ENCODE measurements at regions not wholly inside any gene's neighbourhood (a gene's known extent, or its start where the extent isn't known, plus 50 kb on each side); places are given as distances from the start of the nearest gene placed in this dataset.

DNA sequence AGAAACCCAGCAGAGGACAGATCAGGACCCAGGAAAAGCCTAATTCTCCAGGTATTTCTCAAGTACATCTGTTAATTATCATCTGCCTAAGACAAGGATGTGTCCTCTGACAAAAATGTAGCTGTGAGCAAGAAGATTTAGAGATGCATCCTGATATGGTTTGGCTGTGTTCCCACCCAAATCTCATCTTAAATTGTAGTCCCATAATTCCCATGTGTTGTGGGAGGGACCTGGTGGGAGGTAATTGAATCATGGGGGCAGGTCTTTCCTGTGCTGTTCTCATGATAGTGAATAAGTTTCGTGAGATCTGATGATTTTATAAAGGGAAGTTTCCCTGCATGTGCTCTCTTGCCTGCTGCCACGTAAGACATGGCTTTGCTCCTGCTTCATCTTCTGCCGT, 381.8 kb downstream of the BUD13 start:
- H3K4me3 ChIP-seq (replicated peaks; ENCODE audit: low read depth, low read length): no peak overlapping the region
- TF ChIP-seq CTCF (IDR thresholded peaks at IDR 0.05; ENCODE audit: insufficient read depth, low read length, poor library complexity, severe bottlenecking): no peak
- no peaks in the 10 kb centered on the region; the same call in 1 of the 2 replicates for H3K27me3 ChIP-seq (replicated peaks; ENCODE audit: control insufficient read depth, insufficient read depth, low read length)
- H3K36me3 ChIP-seq (ENCODE audit: control insufficient read depth, insufficient read depth, low read length): no peaks in the 10 kb centered on the region
- DNase-seq (ENCODE audit: extremely low read depth, insufficient read length): no peak

DNA sequence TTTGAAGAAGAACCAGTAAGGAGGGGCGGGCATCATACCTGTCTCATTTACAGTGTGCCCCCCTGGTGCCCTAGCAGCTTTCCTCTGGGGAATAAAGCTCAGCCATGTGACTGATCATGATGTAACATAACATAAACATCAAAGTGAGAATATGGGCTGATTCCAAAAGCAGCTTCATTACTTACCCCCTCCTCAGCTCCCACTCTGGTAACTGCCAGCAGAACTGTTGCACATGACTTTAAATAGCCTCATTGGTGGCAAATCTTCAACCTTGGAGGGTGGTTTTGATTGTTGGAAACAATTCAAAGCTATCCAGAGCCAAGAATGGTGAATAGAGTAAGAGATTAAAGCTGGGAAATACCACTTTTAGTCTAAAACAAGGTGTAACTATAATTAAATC, 384.6 kb downstream of the BUD13 start:
- Histone ChIP-seq H3K4me3 (replicated peaks; ENCODE audit: low read depth, low read length) (no peak overlapping the region), H3K36me3 (ENCODE audit: control insufficient read depth, insufficient read depth, low read length) (no peaks in the 10 kb centered on the region), H3K27me3 (replicated peaks; ENCODE audit: control insufficient read depth, insufficient read depth, low read length) (no peaks in the 10 kb centered on the region; the same call in 1 of the 2 replicates)
- no peak for DNase-seq (ENCODE audit: extremely low read depth, insufficient read length)
- no peak for TF ChIP-seq CTCF (IDR thresholded peaks at IDR 0.05; ENCODE audit: insufficient read depth, low read length, poor library complexity, severe bottlenecking)

GRCh38 chr11:116387641-116388040, 385.1 kb downstream of the BUD13 start:
- H3K4me3 ChIP-seq (replicated peaks; ENCODE audit: low read depth, low read length): no peak overlapping the region
- H3K36me3 ChIP-seq (ENCODE audit: control insufficient read depth, insufficient read depth, low read length): no peaks in the 10 kb centered on the region
- no peak for DNase-seq (ENCODE audit: extremely low read depth, insufficient read length)
- H3K27me3 ChIP-seq (replicated peaks; ENCODE audit: control insufficient read depth, insufficient read depth, low read length): no peaks in the 10 kb centered on the region; the same call in 1 of the 2 replicates
- TF ChIP-seq CTCF (IDR thresholded peaks at IDR 0.05; ENCODE audit: insufficient read depth, low read length, poor library complexity, severe bottlenecking): no peak

DNA sequence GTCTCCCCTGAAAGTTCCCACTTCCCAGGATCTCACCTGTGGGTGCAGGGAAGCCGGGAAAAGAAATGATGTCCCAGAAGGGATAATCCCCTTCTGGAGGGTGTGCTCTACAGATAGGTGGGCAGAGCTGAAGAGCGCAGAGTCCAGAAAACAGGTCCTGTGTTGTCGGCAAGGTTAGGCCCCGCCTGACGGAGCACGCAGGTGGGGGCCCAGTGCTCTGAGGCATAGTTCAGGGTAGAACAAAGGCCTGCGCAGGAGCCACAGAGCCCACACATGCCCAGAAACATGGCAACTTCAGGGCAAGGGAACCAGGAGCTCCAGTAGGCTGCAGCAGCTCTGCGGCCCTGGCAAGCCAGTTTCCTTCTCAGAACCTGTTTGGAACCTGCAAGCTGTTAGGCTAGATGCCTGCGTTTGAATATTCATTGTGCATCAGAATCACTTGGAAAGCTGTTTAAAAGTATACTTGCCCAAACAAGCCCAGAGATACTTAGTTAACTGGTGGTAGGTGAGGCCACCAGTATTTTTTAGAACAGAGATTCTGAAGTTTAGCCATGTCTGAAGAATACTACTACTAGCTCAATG, 386.6 kb downstream of the BUD13 start:
- Histone ChIP-seq H3K36me3 (ENCODE audit: control insufficient read depth, insufficient read depth, low read length) (no peaks in the 10 kb centered on the region), H3K27me3 (replicated peaks; ENCODE audit: control insufficient read depth, insufficient read depth, low read length) (no peaks in the 10 kb centered on the region; the same call in 1 of the 2 replicates), H3K4me3 (replicated peaks; ENCODE audit: low read depth, low read length) (no peak overlapping the region)
- no peak for TF ChIP-seq CTCF (IDR thresholded peaks at IDR 0.05; ENCODE audit: insufficient read depth, low read length, poor library complexity, severe bottlenecking)
- DNase-seq (ENCODE audit: extremely low read depth, insufficient read length): no peak

GRCh38 chr11:116384876-116385275, 387.9 kb downstream of the BUD13 start:
- DNase-seq (ENCODE audit: extremely low read depth, insufficient read length): no peak
- Histone ChIP-seq H3K4me3 (replicated peaks; ENCODE audit: low read depth, low read length) (no peak overlapping the region), H3K36me3 (ENCODE audit: control insufficient read depth, insufficient read depth, low read length) (no peaks in the 10 kb centered on the region), H3K27me3 (replicated peaks; ENCODE audit: control insufficient read depth, insufficient read depth, low read length) (no peaks in the 10 kb centered on the region; the same call in 1 of the 2 replicates)
- no peak for TF ChIP-seq CTCF (IDR thresholded peaks at IDR 0.05; ENCODE audit: insufficient read depth, low read length, poor library complexity, severe bottlenecking)

DNA sequence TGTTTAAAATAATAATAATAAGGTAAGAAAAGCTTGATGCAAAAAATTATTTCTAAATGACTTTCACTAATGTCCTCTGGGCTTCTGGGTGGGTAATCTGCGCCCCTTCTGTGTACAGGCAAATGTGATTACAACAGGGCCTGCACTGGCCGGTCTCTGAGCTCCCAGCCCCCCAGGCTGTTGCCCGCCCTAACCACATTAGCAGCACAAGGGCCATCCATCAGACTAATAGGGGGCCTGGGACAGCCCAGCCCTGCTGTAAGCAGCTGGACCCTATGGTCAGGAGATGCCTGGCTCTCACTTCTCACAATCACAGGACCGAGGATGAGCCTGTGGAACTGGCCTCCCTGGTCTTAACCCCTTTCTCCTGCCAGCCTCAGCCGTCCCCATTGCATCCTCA, 388.4 kb downstream of the BUD13 start:
- Histone ChIP-seq H3K36me3 (ENCODE audit: control insufficient read depth, insufficient read depth, low read length) (no peaks in the 10 kb centered on the region), H3K27me3 (replicated peaks; ENCODE audit: control insufficient read depth, insufficient read depth, low read length) (no peaks in the 10 kb centered on the region; the same call in 1 of the 2 replicates), H3K4me3 (replicated peaks; ENCODE audit: low read depth, low read length) (no peak overlapping the region)
- DNase-seq (ENCODE audit: extremely low read depth, insufficient read length): no peak
- TF ChIP-seq CTCF (IDR thresholded peaks at IDR 0.05; ENCODE audit: insufficient read depth, low read length, poor library complexity, severe bottlenecking): no peak
